K562 (cell line): ENCODE measurements at regions not wholly inside any gene's neighbourhood (a gene's known extent, or its start where the extent isn't known, plus 50 kb on each side); places are given as distances from the start of the nearest gene placed in this dataset.

Experiments used
- ATAC-seq: fragments of 200-7000 bp; cut with Tn5 transposase; 3 replicates; pipeline ENCODE4 v1.9.1; 2020; ENCODE audit warnings: moderate library complexity
- BruUV-seq: library from RNA; stranded (reverse); fragments of 400-500 nt; replicated peaks from 2 replicates; lab custom pipeline; 2021; lab: Mats Ljungman, UMichigan
- CTCF ChIA-PET: fragments of 300-600 bp; formaldehyde crosslinking; extraction: SDS; loops from one replicate; lab custom pipeline; 2021; ENCODE audit warnings: low intra/inter-chr PET ratio; lab: Yijun Ruan, JAX
- POLR2A ChIA-PET: fragments of 300-600, 350-650 bp; sonication (Branson Sonifier 250); formaldehyde crosslinking; extraction: SDS; loops from one replicate; lab custom pipeline; 2021; ENCODE audit warnings: antibody characterized with exemption, inconsistent platforms; lab: Yijun Ruan, JAX
- DNase-seq, 4 experiments: peaks; one replicate each; pipeline versions ENCODE4 v3.0.0 to v3.0.0-alpha.2; 2011 to 2018; ENCODE audit warnings: low spot score in 3 of 4, mixed read lengths in 3 of 4; ENCODE audit errors: extremely low read depth in 1 of 4
- FAIRE-seq: peaks from 2 replicates; lab custom pipeline; 2011; peaks lifted over from hg19 to GRCh38; lab: Jason Lieb, UNC
- H2AFZ ChIP-seq: 2 replicates; pipeline ENCODE4 v1.6.0; 2011; ENCODE audit warnings: low read depth, low read length, control low read depth, inconsistent platforms
- H3K27ac ChIP-seq: fragments of 200-600 bp; 3 replicates; pipeline ENCODE4 v1.8.0; 2011; ENCODE audit warnings: low read depth, mild to moderate bottlenecking, control low read depth, inconsistent platforms, low read length, moderate library complexity, mixed read lengths; ENCODE audit errors: extremely low read depth
- H3K27me3 ChIP-seq, 2 experiments: fragments of 300-600 bp in 1 of 2; 2 replicates in 1 of 2; 3 replicates in 1 of 2; pipeline versions ENCODE4 v1.6.0 to v1.8.0; 2011; ENCODE audit warnings: inconsistent platforms in 2 of 2, low read length in 2 of 2, mild to moderate bottlenecking in 1 of 2, mixed read lengths in 1 of 2, moderate library complexity in 1 of 2; ENCODE audit not compliant: control insufficient read depth in 2 of 2, insufficient read depth in 2 of 2
- H3K36me3 ChIP-seq: fragments of 300-600 bp; 3 replicates; pipeline ENCODE4 v1.8.0; 2011; ENCODE audit warnings: mild to moderate bottlenecking, low read length, inconsistent platforms; ENCODE audit not compliant: control insufficient read depth, insufficient read depth
- H3K4me1 ChIP-seq, 2 experiments: fragments of 200-600 bp in 1 of 2; replicated peaks in 1 of 2; 2 replicates in 1 of 2; 3 replicates in 1 of 2; pipeline versions ENCODE4 v1.5.1 to v1.8.0; 2011; ENCODE audit warnings: inconsistent platforms in 2 of 2, low read length in 2 of 2, mild to moderate bottlenecking in 1 of 2, mixed read lengths in 1 of 2, moderate library complexity in 1 of 2; ENCODE audit not compliant: control insufficient read depth in 2 of 2, insufficient read depth in 2 of 2
- H3K4me2 ChIP-seq: 2 replicates; pipeline ENCODE4 v1.6.1; 2011; ENCODE audit warnings: low read length, control low read depth, inconsistent platforms, mixed read lengths; ENCODE audit not compliant: insufficient read depth
- H3K4me3 ChIP-seq: fragments of 200-600 bp; sonication (generic), shearing (Covaris generic); 2 replicates; pipeline ENCODE4 v1.5.1; 2016; ENCODE audit warnings: control low read depth, inconsistent platforms
- H3K79me2 ChIP-seq: fragments of 200-600 bp; 3 replicates; pipeline ENCODE4 v1.8.0; 2011; ENCODE audit warnings: low read length, inconsistent platforms; ENCODE audit not compliant: control insufficient read depth, insufficient read depth
- H3K9ac ChIP-seq, 2 experiments: 2 replicates each; pipeline versions ENCODE4 v1.6.0 to v1.6.1; 2011; ENCODE audit warnings: low read depth in 2 of 2, low read length in 2 of 2, control low read depth in 1 of 2, inconsistent platforms in 1 of 2, mild to moderate bottlenecking in 1 of 2, mixed read lengths in 1 of 2; ENCODE audit not compliant: insufficient read depth in 1 of 2
- H3K9me1 ChIP-seq: one replicate; pipeline ENCODE4 v1.6.0; 2011; ENCODE audit warnings: inconsistent platforms, mild to moderate bottlenecking, low read length, moderate library complexity; ENCODE audit not compliant: control insufficient read depth, insufficient read depth
- H3K9me3 ChIP-seq: replicated peaks from 2 replicates; pipeline ENCODE4 v1.5.1; 2011; ENCODE audit warnings: low read depth, low read length, inconsistent platforms; ENCODE audit not compliant: control insufficient read depth, insufficient read depth
- H4K20me1 ChIP-seq: replicated peaks from 2 replicates; pipeline ENCODE4 v1.6.1; 2011; ENCODE audit warnings: low read length, inconsistent platforms, mixed read lengths; ENCODE audit not compliant: control insufficient read depth, insufficient read depth
- AFF4 ChIP-seq: sonication (generic); formaldehyde crosslinking; IDR thresholded peaks from 2 replicates; pipeline ENCODE4 v1.8.0; 2023; ENCODE audit warnings: mild to moderate bottlenecking, missing genetic modification reagents
- CBFB ChIP-seq: sonication (generic); formaldehyde crosslinking; IDR thresholded peaks from 2 replicates; pipeline ENCODE4 v1.4.0; 2020; ENCODE audit warnings: mild to moderate bottlenecking, missing genetic modification reagents
- CBX1 ChIP-seq: sonication (generic); IDR thresholded peaks from 2 replicates; pipeline ENCODE4 v1.6.1; 2016; ENCODE audit warnings: antibody characterized with exemption, low read depth, mild to moderate bottlenecking
- FOXA1 ChIP-seq: fragments of 450-650 bp; IDR thresholded peaks from 2 replicates; pipeline ENCODE4 v1.6.1; 2016; ENCODE audit warnings: mild to moderate bottlenecking, borderline replicate concordance
- FUS ChIP-seq: fragments of 200-400 bp; formaldehyde crosslinking; optimal IDR thresholded peaks from 2 replicates; pipeline ENCODE3; 2017; ENCODE audit warnings: low read depth, low read length
- HLTF ChIP-seq: fragments of 450-650 bp; IDR thresholded peaks from 2 replicates; pipeline ENCODE4 v1.6.1; 2016
- HNRNPK ChIP-seq: fragments of 200-400 bp; formaldehyde crosslinking; IDR thresholded peaks from one replicate; pipeline ENCODE4 v1.6.1; 2018; ENCODE audit warnings: mild to moderate bottlenecking, low read depth, low read length; ENCODE audit not compliant: poor library complexity, severe bottlenecking
- MEF2A ChIP-seq: IDR thresholded peaks from 2 replicates; pipeline ENCODE4 v1.6.1; 2011; ENCODE audit warnings: low read depth, mild to moderate bottlenecking, low read length, moderate library complexity; ENCODE audit not compliant: control insufficient read depth
- PCBP1 ChIP-seq: fragments of 200-400 bp; formaldehyde crosslinking; IDR thresholded peaks from 2 replicates; pipeline ENCODE4 v1.6.1; 2018; ENCODE audit warnings: mild to moderate bottlenecking, low read depth, low read length; ENCODE audit not compliant: poor library complexity, severe bottlenecking
- RBM14 ChIP-seq: fragments of 200-400 bp; formaldehyde crosslinking; IDR thresholded peaks from 2 replicates; pipeline ENCODE4 v1.6.1; 2018; ENCODE audit warnings: low read depth, mild to moderate bottlenecking, low read length, moderate library complexity, borderline replicate concordance; ENCODE audit not compliant: insufficient read depth
- TAL1 ChIP-seq: fragments of 450-650 bp; IDR thresholded peaks from 2 replicates; pipeline ENCODE4 v1.6.1; 2016; ENCODE audit warnings: mild to moderate bottlenecking
- TRIM28 ChIP-seq: fragments of 450-650 bp; IDR thresholded peaks from 2 replicates; pipeline ENCODE4 v1.6.1; 2017
- ZNF280A ChIP-seq: fragments of 450-650 bp; IDR thresholded peaks from 2 replicates; pipeline ENCODE4 v1.6.1; 2018; ENCODE audit warnings: mild to moderate bottlenecking, low read depth; ENCODE audit not compliant: partially characterized antibody
- ZNF507 ChIP-seq: conservative IDR thresholded peaks from 2 replicates; pipeline ENCODE4 v1.6.1; 2017; ENCODE audit warnings: missing genetic modification characterization, missing compliant biosample characterization
- WGBS: fragments of 100-300 bp; shearing (Covaris generic); methylation state at CpG from one replicate; pipeline ENCODE4 v1.1.6; 2016; ENCODE audit warnings: low coverage, mixed read lengths; ENCODE audit not compliant: insufficient coverage; ENCODE audit errors: missing lambda C conversion rate; 5-methylcytosine and 5-hydroxymethylcytosine counted together
- in situ Hi-C: fragments of 300-500 bp; cut with MboI; formaldehyde crosslinking; loops from 4 replicates; pipeline ENCODE4 v1.15.0; 2018; ENCODE audit warnings: inconsistent platforms, mixed read lengths
- intact Hi-C: fragments of 100-400 bp; cut with micrococcal nuclease; formaldehyde crosslinking; loops from 2 replicates; pipeline ENCODE4 v1.14.2; 2022

- ATAC-seq (no peak), DNase-seq (no peak), FAIRE-seq (no peak)
- Histone ChIP-seq H3K4me1 (no peaks in the 10 kb centered on the region), H4K20me1 (no peaks in the 10 kb centered on the region), H3K27me3 (no peaks in the 10 kb centered on the region), H3K9ac (no peak overlapping the region), H2AFZ (no peak overlapping the region), H3K36me3 (no peaks in the 10 kb centered on the region), H3K4me3 (no peak overlapping the region), H3K79me2 (no peaks in the 10 kb centered on the region), H3K9me3 (no peaks in the 10 kb centered on the region), H3K4me2 (no peak overlapping the region), H3K9me1 (no peaks in the 10 kb centered on the region), H3K27ac (no peak overlapping the region)
- POLR2A ChIA-PET = interaction anchor here (0.6 kb wide), 1 partner anchor 184 kb away, joined by 3 read pairs; no protein-coding TSS in a partner anchor
- CTCF ChIA-PET = no interaction called here
- WGBS = 7% methylated on average over 2 of the region's 3 CpGs
- no TSS peak for BruUV-seq
- in situ Hi-C loops = no loop called here
- TF ChIP-seq ZNF280A (no peak), FOXA1 (no peak), HNRNPK (no peak), PCBP1 (no peak), HLTF (no peak), AFF4 (CRISPR knock-in tag) (no peak), CBFB (CRISPR knock-in tag) (no peak), RBM14 (no peak), MEF2A (no peak), ZNF507 (tag) (no peak), TRIM28 (no peak), FUS (no peak), TAL1 (no peak), CBX1 (no peak)
- intact Hi-C loops = no loop called here
Measured at GRCh38 chr9:4404156-4404555, 86.1 kb upstream of the SLC1A1 start.
